ENCODE measurements at regions not wholly inside any gene's neighbourhood (a gene's known extent, or its start where the extent isn't known, plus 50 kb on each side); places are given as distances from the start of the nearest gene placed in this dataset.

- CTCF ChIA-PET = no interaction called here
- BruUV-seq (replicated peaks) = no TSS peak
- H3K9me1 ChIP-seq (ENCODE audit: insufficient read depth, low read length) = no peaks in the 10 kb centered on the region
- no peak overlapping the region for H2BK20ac ChIP-seq (ENCODE audit: low read depth, low read length)
- no peaks in the 10 kb centered on the region for H3K36me3 ChIP-seq (ENCODE audit: control insufficient read depth, insufficient read depth, low read length)
- H3K4me1 ChIP-seq (ENCODE audit: control insufficient read depth, insufficient read depth, low read length) = no peaks in the 10 kb centered on the region
- in situ Hi-C loops (cut with MboI; ENCODE audit: low sequenced_read_pairs) = no loop called here
- H3K4me2 ChIP-seq (ENCODE audit: low read depth, low read length) = no peak overlapping the region
- no peak overlapping the region for H2BK120ac ChIP-seq (ENCODE audit: low read depth, low read length)
- H4K91ac ChIP-seq (ENCODE audit: insufficient read depth, low read depth, low read length) = no peak overlapping the region
- H3K14ac ChIP-seq (replicated peaks; ENCODE audit: low read depth, low read length) = no peak overlapping the region
- DNase-seq = no peak
- TF ChIP-seq CHD1 (IDR thresholded peaks at IDR 0.05; ENCODE audit: low read depth, low read length) = no peak
- no peak for TF ChIP-seq RFX5 (IDR thresholded peaks at IDR 0.05; ENCODE audit: low read depth, low read length)
- no peak for TF ChIP-seq CEBPB (IDR thresholded peaks at IDR 0.05; ENCODE audit: low read depth, low read length)
- TF ChIP-seq FOS (IDR thresholded peaks at IDR 0.05; ENCODE audit: low read depth, low read length) = no peak
- TF ChIP-seq ELK1 (IDR thresholded peaks at IDR 0.05; ENCODE audit: borderline replicate concordance, low read depth, low read length) = no peak
- TF ChIP-seq MAFK (IDR thresholded peaks at IDR 0.05; ENCODE audit: low read depth, low read length) = no peak
- no peak for TF ChIP-seq POLR2A (IDR thresholded peaks at IDR 0.05; ENCODE audit: low read depth, low read length)
- no peak for TF ChIP-seq RCOR1 (IDR thresholded peaks at IDR 0.05; ENCODE audit: insufficient replicate concordance, low read length)
- TF ChIP-seq USF2 (IDR thresholded peaks at IDR 0.05; ENCODE audit: low read depth, low read length) = no peak
- TF ChIP-seq RAD21 (IDR thresholded peaks at IDR 0.05; ENCODE audit: low read length) = no peak
- no peak for TF ChIP-seq MXI1 (IDR thresholded peaks at IDR 0.05; ENCODE audit: borderline replicate concordance, low read depth, low read length)
- no peak for TF ChIP-seq MAZ (IDR thresholded peaks at IDR 0.05; ENCODE audit: borderline replicate concordance, low read depth, low read length)
- no peak for TF ChIP-seq CTCF (conservative IDR thresholded peaks at IDR 0.05; ENCODE audit: low read depth, low read length)
- TF ChIP-seq NFE2L2 (IDR thresholded peaks at IDR 0.05; ENCODE audit: low read depth, low read length) = no peak
- TF ChIP-seq SMC3 (IDR thresholded peaks at IDR 0.05; ENCODE audit: low read depth, low read length) = no peak
- no peak for TF ChIP-seq BHLHE40 (IDR thresholded peaks at IDR 0.05; ENCODE audit: low read depth, low read length)
- dilution Hi-C loops (cut with HindIII; ENCODE audit: low sequenced_read_pairs, unreplicated experiment) = no loop called here
- no peaks in the 10 kb centered on the region for H4K20me1 ChIP-seq (ENCODE audit: insufficient read depth, low read length)
- peaks cover 3% of the 10 kb centered on the region; the same call in 1 of the 2 replicates for H3K27me3 ChIP-seq (ENCODE audit: control insufficient read depth, insufficient read depth, low read length)
- POLR2A ChIA-PET (ENCODE audit: unreplicated experiment) = no interaction called here
- no peak overlapping the region for H2AK5ac ChIP-seq (ENCODE audit: low read depth, low read length)
- H3K27ac ChIP-seq (ENCODE audit: insufficient read depth, low read length) = no peak overlapping the region
- intact Hi-C loops (cut with micrococcal nuclease) = no loop called here
- no peak for ATAC-seq (ENCODE audit: low read depth)
- no peak overlapping the region for H3K23ac ChIP-seq (ENCODE audit: low read depth, low read length)
- no peak overlapping the region for H3K9ac ChIP-seq (ENCODE audit: low read depth, low read length)
- H2AFZ ChIP-seq (replicated peaks; ENCODE audit: low read length, poor library complexity) = no peak overlapping the region
- H2AK9ac ChIP-seq (replicated peaks; ENCODE audit: low read depth, low read length, poor library complexity) = no peak overlapping the region
- H3K4me3 ChIP-seq (ENCODE audit: insufficient read depth, low read depth, low read length) = no peak overlapping the region
- H3K79me1 ChIP-seq (ENCODE audit: low read depth in 1 of 2, low read length in 2 of 2) = no peaks in the 10 kb centered on the region
- no peak overlapping the region for H3K18ac ChIP-seq (ENCODE audit: low read depth, low read length)
- no peaks in the 10 kb centered on the region for H3K9me3 ChIP-seq (ENCODE audit: control insufficient read depth, insufficient read depth, low read length)
- H2BK5ac ChIP-seq (ENCODE audit: low read depth, low read length, poor library complexity, severe bottlenecking) = no peak overlapping the region
- no peak overlapping the region for H3K56ac ChIP-seq (ENCODE audit: extremely low read depth, insufficient read depth, low read length)
- no peak overlapping the region for H2BK15ac ChIP-seq (ENCODE audit: low read depth, low read length)
- H3K4ac ChIP-seq (ENCODE audit: low read depth, low read length) = no peak overlapping the region
- no peak overlapping the region for H4K5ac ChIP-seq (ENCODE audit: low read depth, low read length)
- H4K8ac ChIP-seq (ENCODE audit: low read depth in 2 of 2, low read length in 2 of 2) = no peak overlapping the region
- no CpG with 5 or more reads among the region's 4 CpGs for WGBS, 2 experiments (ENCODE audit: extremely low coverage in 2 of 2, insufficient read length in 1 of 2)
Observed at GRCh38 chr6:119735530-119735929, 386.0 kb upstream of the MAN1A1 start.

Measured in IMR-90 (cell line).